ENCODE measurements at regions not wholly inside any gene's neighbourhood (a gene's known extent, or its start where the extent isn't known, plus 50 kb on each side); places are given as distances from the start of the nearest gene placed in this dataset.
"Not testable (repeated sequence)": the region's sequence is repeated elsewhere in the genome, so short reads cannot be mapped to it uniquely, and the experiment has no call there.

GRCh38 chr14:101681795-101682194 is 79.7 kb upstream of the PPP2R5C start:
- no peak for DNase-seq
- no peaks in the 10 kb centered on the region for H3K4me1 ChIP-seq (ENCODE audit: control extremely low read depth in 1 of 4, control insufficient read depth in 4 of 4, insufficient read depth in 4 of 4, low read length in 3 of 4)
- WGBS (ENCODE audit: insufficient coverage): no CpG with 5 or more reads among the region's 2 CpGs
- H3K27me3 ChIP-seq (replicated peaks in 2 of 5; ENCODE audit: control insufficient read depth in 4 of 5, insufficient read depth in 5 of 5, low read length in 4 of 5): peaks cover 0 to 9% (median 3%) of the 10 kb centered on the region in 5 experiments
- POLR2A ChIA-PET: no interaction called here
- H3K36me3 ChIP-seq (ENCODE audit: control insufficient read depth in 4 of 4, insufficient read depth in 4 of 4, low read length in 3 of 4): no peaks in the 10 kb centered on the region
- no peak overlapping the region for H3K4me3 ChIP-seq (ENCODE audit: control insufficient read depth in 1 of 7, extremely low read depth in 1 of 7, insufficient read depth in 4 of 7, low read depth in 2 of 7, low read length in 6 of 7)
- peaks cover 0 to 9% (median 0%) of the 10 kb centered on the region in 5 experiments for H3K9me3 ChIP-seq (ENCODE audit: control extremely low read depth in 1 of 5, control insufficient read depth in 4 of 5, insufficient read depth in 2 of 5, low read depth in 1 of 5, low read length in 4 of 5)
- CTCF ChIA-PET: interaction anchor here (0.6 kb wide), 1 partner anchor 1049 kb away, joined by 4 read pairs; no protein-coding TSS in a partner anchor
- H3K27ac ChIP-seq (ENCODE audit: insufficient read depth in 1 of 2, low read depth in 1 of 2, low read length in 2 of 2, poor library complexity in 1 of 2, severe bottlenecking in 2 of 2): no peak overlapping the region

GRCh38 chr14:101683365-101683764 is 78.1 kb upstream of the PPP2R5C start:
- Histone ChIP-seq H3K9me3 (ENCODE audit: control extremely low read depth in 1 of 5, control insufficient read depth in 4 of 5, insufficient read depth in 2 of 5, low read depth in 1 of 5, low read length in 4 of 5) (peaks cover 0 to 2% (median 0%) of the 10 kb centered on the region in 5 experiments), H3K36me3 (ENCODE audit: control insufficient read depth in 4 of 4, insufficient read depth in 4 of 4, low read length in 3 of 4) (no peaks in the 10 kb centered on the region), H3K27ac (ENCODE audit: insufficient read depth in 1 of 2, low read depth in 1 of 2, low read length in 2 of 2, poor library complexity in 1 of 2, severe bottlenecking in 2 of 2) (no peak overlapping the region), H3K4me1 (ENCODE audit: control extremely low read depth in 1 of 4, control insufficient read depth in 4 of 4, insufficient read depth in 4 of 4, low read length in 3 of 4) (no peaks in the 10 kb centered on the region), H3K27me3 (replicated peaks in 2 of 5; ENCODE audit: control insufficient read depth in 4 of 5, insufficient read depth in 5 of 5, low read length in 4 of 5) (peaks cover 0 to 9% (median 3%) of the 10 kb centered on the region in 5 experiments), H3K4me3 (ENCODE audit: control insufficient read depth in 1 of 7, extremely low read depth in 1 of 7, insufficient read depth in 4 of 7, low read depth in 2 of 7, low read length in 6 of 7) (no peak overlapping the region)
- 100% methylated on average over 3 of the region's 6 CpGs for WGBS (ENCODE audit: insufficient coverage)
- ChIA-PET CTCF (no interaction called here), POLR2A (no interaction called here)
- DNase-seq: peak in 1 of 3 donors; percentile 11

- peaks cover 0 to 8% (median 3%) of the 10 kb centered on the region in 5 experiments for H3K27me3 ChIP-seq (replicated peaks in 2 of 5; ENCODE audit: control insufficient read depth in 4 of 5, insufficient read depth in 5 of 5, low read length in 4 of 5)
- H3K4me3 ChIP-seq (ENCODE audit: control insufficient read depth in 1 of 7, extremely low read depth in 1 of 7, insufficient read depth in 4 of 7, low read depth in 2 of 7, low read length in 6 of 7): no peak overlapping the region
- no peaks in the 10 kb centered on the region for H3K4me1 ChIP-seq (ENCODE audit: control extremely low read depth in 1 of 4, control insufficient read depth in 4 of 4, insufficient read depth in 4 of 4, low read length in 3 of 4)
- H3K36me3 ChIP-seq (ENCODE audit: control insufficient read depth in 4 of 4, insufficient read depth in 4 of 4, low read length in 3 of 4): no peaks in the 10 kb centered on the region
- H3K9me3 ChIP-seq (ENCODE audit: control extremely low read depth in 1 of 5, control insufficient read depth in 4 of 5, insufficient read depth in 2 of 5, low read depth in 1 of 5, low read length in 4 of 5): peaks cover 0 to 2% (median 0%) of the 10 kb centered on the region in 5 experiments
- no peak for DNase-seq
- H3K27ac ChIP-seq (ENCODE audit: insufficient read depth in 1 of 2, low read depth in 1 of 2, low read length in 2 of 2, poor library complexity in 1 of 2, severe bottlenecking in 2 of 2): no peak overlapping the region
- ChIA-PET CTCF (no interaction called here), POLR2A (interaction anchor here (0.7 kb wide), 1 partner anchor 145 kb away, joined by 3 read pairs; no protein-coding TSS in a partner anchor)
- 40% methylated on average over 2 of the region's 6 CpGs for WGBS (ENCODE audit: insufficient coverage)
These were observed 73.6 kb upstream of the PPP2R5C start for GRCh38 chr14:101687756-101688546.

- over 99% methylated on average over 15 of the region's 25 CpGs for WGBS (ENCODE audit: insufficient coverage)
- Histone ChIP-seq H3K4me1 (ENCODE audit: control extremely low read depth in 1 of 4, control insufficient read depth in 4 of 4, insufficient read depth in 4 of 4, low read length in 3 of 4) (no peaks in the 10 kb centered on the region), H3K27ac (ENCODE audit: insufficient read depth in 1 of 2, low read depth in 1 of 2, low read length in 2 of 2, poor library complexity in 1 of 2, severe bottlenecking in 2 of 2) (no peak overlapping the region), H3K4me3 (ENCODE audit: control insufficient read depth in 1 of 7, extremely low read depth in 1 of 7, insufficient read depth in 4 of 7, low read depth in 2 of 7, low read length in 6 of 7) (no peak overlapping the region), H3K9me3 (ENCODE audit: control extremely low read depth in 1 of 5, control insufficient read depth in 4 of 5, insufficient read depth in 2 of 5, low read depth in 1 of 5, low read length in 4 of 5) (peaks cover 0 to 2% (median 0%) of the 10 kb centered on the region in 5 experiments), H3K27me3 (replicated peaks in 2 of 5; ENCODE audit: control insufficient read depth in 4 of 5, insufficient read depth in 5 of 5, low read length in 4 of 5) (peaks cover 0 to 8% (median 3%) of the 10 kb centered on the region in 5 experiments), H3K36me3 (ENCODE audit: control insufficient read depth in 4 of 4, insufficient read depth in 4 of 4, low read length in 3 of 4) (no peaks in the 10 kb centered on the region)
- DNase-seq: no peak
- POLR2A ChIA-PET: no interaction called here
- CTCF ChIA-PET: no interaction called here
These were observed 72.4 kb upstream of the PPP2R5C start for GRCh38 chr14:101689039-101689501.

GRCh38 chr14:101689966-101690365 is 71.5 kb upstream of the PPP2R5C start:
- H3K4me3 ChIP-seq (ENCODE audit: control insufficient read depth in 1 of 7, extremely low read depth in 1 of 7, insufficient read depth in 4 of 7, low read depth in 2 of 7, low read length in 6 of 7); H3K27ac ChIP-seq (ENCODE audit: insufficient read depth in 1 of 2, low read depth in 1 of 2, low read length in 2 of 2, poor library complexity in 1 of 2, severe bottlenecking in 2 of 2); CTCF ChIA-PET; H3K27me3 ChIP-seq (replicated peaks in 2 of 5; ENCODE audit: control insufficient read depth in 4 of 5, insufficient read depth in 5 of 5, low read length in 4 of 5); POLR2A ChIA-PET; H3K36me3 ChIP-seq (ENCODE audit: control insufficient read depth in 4 of 4, insufficient read depth in 4 of 4, low read length in 3 of 4); H3K9me3 ChIP-seq (ENCODE audit: control extremely low read depth in 1 of 5, control insufficient read depth in 4 of 5, insufficient read depth in 2 of 5, low read depth in 1 of 5, low read length in 4 of 5); H3K4me1 ChIP-seq (ENCODE audit: control extremely low read depth in 1 of 4, control insufficient read depth in 4 of 4, insufficient read depth in 4 of 4, low read length in 3 of 4); DNase-seq: not testable (repeated sequence)
- 98% methylated on average over 10 of the region's 12 CpGs for WGBS (ENCODE audit: insufficient coverage)

GRCh38 chr14:101695659-101696058 is 65.8 kb upstream of the PPP2R5C start:
- H3K4me3 ChIP-seq (ENCODE audit: control insufficient read depth in 1 of 7, extremely low read depth in 1 of 7, insufficient read depth in 4 of 7, low read depth in 2 of 7, low read length in 6 of 7): no peak overlapping the region
- POLR2A ChIA-PET: no interaction called here
- no peak for DNase-seq
- H3K36me3 ChIP-seq (ENCODE audit: control insufficient read depth in 4 of 4, insufficient read depth in 4 of 4, low read length in 3 of 4): no peaks in the 10 kb centered on the region
- CTCF ChIA-PET: no interaction called here
- H3K9me3 ChIP-seq (ENCODE audit: control extremely low read depth in 1 of 5, control insufficient read depth in 4 of 5, insufficient read depth in 2 of 5, low read depth in 1 of 5, low read length in 4 of 5): peaks cover 0 to 9% (median 2%) of the 10 kb centered on the region in 5 experiments
- H3K27ac ChIP-seq (ENCODE audit: insufficient read depth in 1 of 2, low read depth in 1 of 2, low read length in 2 of 2, poor library complexity in 1 of 2, severe bottlenecking in 2 of 2): no peak overlapping the region
- no CpG with 5 or more reads among the region's 1 CpG for WGBS (ENCODE audit: insufficient coverage)
- H3K4me1 ChIP-seq (ENCODE audit: control extremely low read depth in 1 of 4, control insufficient read depth in 4 of 4, insufficient read depth in 4 of 4, low read length in 3 of 4): no peaks in the 10 kb centered on the region
- H3K27me3 ChIP-seq (replicated peaks in 2 of 5; ENCODE audit: control insufficient read depth in 4 of 5, insufficient read depth in 5 of 5, low read length in 4 of 5): peaks cover 0 to 5% (median 2%) of the 10 kb centered on the region in 5 experiments

- 100% methylated on average over 1 of the region's 3 CpGs for WGBS (ENCODE audit: insufficient coverage)
- H3K36me3 ChIP-seq (ENCODE audit: control insufficient read depth in 4 of 4, insufficient read depth in 4 of 4, low read length in 3 of 4): no peaks in the 10 kb centered on the region
- peaks cover 0 to 4% (median 0%) of the 10 kb centered on the region in 5 experiments for H3K9me3 ChIP-seq (ENCODE audit: control extremely low read depth in 1 of 5, control insufficient read depth in 4 of 5, insufficient read depth in 2 of 5, low read depth in 1 of 5, low read length in 4 of 5)
- DNase-seq: no peak
- H3K4me3 ChIP-seq (ENCODE audit: control insufficient read depth in 1 of 7, extremely low read depth in 1 of 7, insufficient read depth in 4 of 7, low read depth in 2 of 7, low read length in 6 of 7): no peak overlapping the region
- ChIA-PET CTCF (interaction anchor here (0.9 to 1.1 kb wide), 2 partner anchors 12 to 22 kb away, joined by 3 to 4 read pairs; no protein-coding TSS in a partner anchor), POLR2A (no interaction called here)
- no peak overlapping the region for H3K27ac ChIP-seq (ENCODE audit: insufficient read depth in 1 of 2, low read depth in 1 of 2, low read length in 2 of 2, poor library complexity in 1 of 2, severe bottlenecking in 2 of 2)
- H3K27me3 ChIP-seq (replicated peaks in 2 of 5; ENCODE audit: control insufficient read depth in 4 of 5, insufficient read depth in 5 of 5, low read length in 4 of 5): peaks cover 2 to 59% (median 19%) of the 10 kb centered on the region in 5 experiments
- H3K4me1 ChIP-seq (ENCODE audit: control extremely low read depth in 1 of 4, control insufficient read depth in 4 of 4, insufficient read depth in 4 of 4, low read length in 3 of 4): peaks cover 0 to 18% (median 13%) of the 10 kb centered on the region in 4 experiments
These were observed 57.4 kb upstream of the PPP2R5C start for GRCh38 chr14:101704140-101704539.

Measured in common myeloid progenitor, CD34-positive (primary cell).